Right cardiac atrium (tissue), 5 donors: ENCODE measurements at regions not wholly inside any gene's neighbourhood (a gene's known extent, or its start where the extent isn't known, plus 50 kb on each side); places are given as distances from the start of the nearest gene placed in this dataset.

Experiments
- ATAC-seq, 2 donors: fragments of 200-7000 bp; cut with Tn5 transposase; one replicate each; pipeline versions ENCODE4 v1.8.0 to v1.9.1; 2020; ENCODE audit warnings: moderate library complexity in 2 of 2, mild to moderate bottlenecking in 1 of 2
- DNase-seq, 3 donors: peaks; one replicate each; pipeline ENCODE4 v3.0.0-alpha.2; 2020
- H3K27ac ChIP-seq: one replicate; pipeline ENCODE4 v1.5.1; 2013; ENCODE audit warnings: mild to moderate bottlenecking, low read length, control low read depth, moderate library complexity
- H3K27me3 ChIP-seq: one replicate; pipeline ENCODE4 v1.6.1; 2013; ENCODE audit not compliant: control insufficient read depth, insufficient read depth
- H3K4me1 ChIP-seq: one replicate; pipeline ENCODE4 v1.6.1; 2013; ENCODE audit warnings: low read length; ENCODE audit not compliant: control insufficient read depth, insufficient read depth
- H3K4me3 ChIP-seq: one replicate; pipeline ENCODE4 v1.5.1; 2013; ENCODE audit warnings: low read length, control low read depth
- H3K9me3 ChIP-seq: one replicate; pipeline ENCODE4 v1.6.1; 2013; ENCODE audit warnings: low read length; ENCODE audit not compliant: control insufficient read depth
- WGBS: extraction: QIAGEN DNeasy Blood & Tissue Kit; methylation state at CpG from one replicate; pipeline ENCODE4 v1.1.7; 2013; 5-methylcytosine and 5-hydroxymethylcytosine counted together
- intact Hi-C, 4 donors: fragments of 100-400 bp; cut with DNase I; formaldehyde crosslinking; loops; one replicate each; pipeline versions ENCODE4 v1.11.0 to v1.14.0; 2022 to 2023
- donor health status: healthy with polysubstance abuse.
- donor health status: DM: no; HTN: yes; CAD: no.
- donor health status: DM: no; HTN: no; CAD: no.
- donor health status: DM: no; HTN: yes; CAD: no; lungs with severe emphysema.
- donor health status: DM: yes; HTN: yes; CAD: no.

DNA sequence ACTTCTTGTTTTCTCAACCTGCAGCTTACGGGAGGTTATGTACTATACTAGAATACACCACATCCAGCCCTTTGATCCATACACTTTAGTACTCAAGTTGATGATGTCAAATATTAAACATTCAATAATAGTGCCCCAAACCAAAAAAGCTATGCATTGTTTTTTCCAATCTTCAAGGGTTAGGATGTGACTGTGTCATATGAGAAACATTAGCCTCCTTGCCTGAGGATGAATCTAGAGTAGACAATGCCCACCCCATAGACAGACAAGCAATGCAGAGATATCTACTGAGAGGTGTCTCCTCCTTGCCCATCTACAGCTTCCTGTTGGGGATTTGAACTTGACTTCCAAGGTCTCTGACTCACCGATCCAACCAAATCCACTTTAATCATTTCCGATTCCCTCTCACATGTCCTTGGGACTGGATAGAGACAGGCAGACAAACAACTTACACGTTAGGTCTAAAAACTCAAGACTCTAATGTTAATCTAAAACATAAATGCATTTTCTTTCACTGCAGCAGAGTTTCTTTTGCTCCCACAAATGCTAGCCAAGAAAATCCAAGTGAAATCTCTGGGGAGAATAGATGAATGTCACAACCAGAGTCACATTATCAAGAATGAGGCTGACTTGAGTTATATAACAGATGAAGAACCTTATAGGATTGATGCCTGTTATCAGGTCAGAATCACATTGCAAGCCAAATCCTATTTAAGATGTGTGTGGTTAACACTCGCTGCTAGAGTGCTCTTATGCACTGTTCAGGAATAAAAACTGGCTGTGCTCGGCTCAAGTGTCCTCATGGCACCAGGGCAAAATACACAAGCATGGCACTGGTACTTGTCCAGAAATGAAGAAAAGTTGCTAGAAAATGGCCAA, 75.5 kb upstream of the TNFAIP3 start:
- intact Hi-C loops: loop anchor here in 1 of 4 donors (10.0 kb wide), 1 partner anchor 73 kb away; the partner anchor contains the start of gene TNFAIP3
- WGBS: 80% methylated on average over 6 of the region's 6 CpGs
- Histone ChIP-seq H3K27me3 (no peaks in the 10 kb centered on the region), H3K4me3 (no peak overlapping the region), H3K27ac (no peak overlapping the region), H3K9me3 (no peaks in the 10 kb centered on the region), H3K4me1 (peaks cover 9% of the 10 kb centered on the region)
- DNase-seq (no peak), ATAC-seq (no peak)

DNA sequence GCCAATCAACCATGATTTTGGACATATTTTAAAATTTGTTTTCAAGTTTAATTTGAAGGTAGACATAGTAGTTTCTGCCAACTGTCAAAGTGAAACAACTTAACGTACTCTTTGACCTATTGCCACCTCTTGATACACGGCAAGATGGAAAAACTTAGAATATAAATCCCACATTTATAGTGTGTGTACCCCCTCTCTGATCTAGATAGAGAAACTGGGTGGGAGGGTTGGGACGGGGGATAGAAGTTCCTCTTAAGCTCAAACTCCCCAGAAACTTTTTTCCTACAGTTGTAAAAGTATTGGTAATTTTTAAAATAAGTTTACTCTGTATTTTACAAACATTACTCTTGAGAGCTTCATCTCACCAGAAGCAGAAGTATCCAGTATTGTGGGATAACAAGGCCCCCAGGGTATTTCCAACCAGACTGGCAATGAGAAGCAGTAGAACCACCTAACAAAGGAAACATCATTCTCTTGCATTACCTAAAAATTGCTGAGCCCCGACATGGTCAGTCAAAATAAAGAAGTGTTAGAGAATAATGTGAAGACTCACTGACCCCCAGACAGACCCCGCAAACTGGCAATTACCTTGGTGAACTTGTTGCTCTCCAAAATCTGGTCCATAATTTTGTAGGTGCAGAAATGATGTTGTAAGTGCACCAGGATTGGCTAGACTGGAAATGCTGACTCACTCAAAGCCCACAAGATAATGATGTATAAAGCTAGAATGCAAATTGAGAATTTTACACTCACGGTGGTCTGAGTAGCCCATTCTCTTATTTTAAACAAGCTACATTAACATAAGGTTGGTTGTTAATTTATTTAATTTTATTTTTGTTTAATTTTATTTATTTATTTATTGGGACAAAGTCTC, 74.7 kb upstream of the TNFAIP3 start:
- DNase-seq (no peak), ATAC-seq (no peak)
- 87% methylated on average over 6 of the region's 6 CpGs for WGBS
- intact Hi-C loops: loop anchor here in 1 of 4 donors (10.0 kb wide), 1 partner anchor 72 kb away; the partner anchor contains the start of gene TNFAIP3
- H3K27me3 ChIP-seq: no peaks in the 10 kb centered on the region
- H3K4me3 ChIP-seq: no peak overlapping the region
- H3K9me3 ChIP-seq: no peaks in the 10 kb centered on the region
- H3K27ac ChIP-seq: no peak overlapping the region
- peaks cover 9% of the 10 kb centered on the region for H3K4me1 ChIP-seq

GRCh38 chr6:137793805-137794515, 73.1 kb upstream of the TNFAIP3 start:
- DNase-seq (no peak), ATAC-seq (no peak)
- H3K27ac ChIP-seq: no peak overlapping the region
- H3K4me1 ChIP-seq: peaks cover 9% of the 10 kb centered on the region
- WGBS: 85% methylated on average over 8 of the region's 8 CpGs
- no peak overlapping the region for H3K4me3 ChIP-seq
- H3K27me3 ChIP-seq: no peaks in the 10 kb centered on the region
- H3K9me3 ChIP-seq: no peaks in the 10 kb centered on the region
- intact Hi-C loops: loop anchor here in 1 of 4 donors (10.0 kb wide), 1 partner anchor 71 kb away; the partner anchor contains the start of gene TNFAIP3

GRCh38 chr6:137794516-137795201, 72.4 kb upstream of the TNFAIP3 start:
- H3K27ac ChIP-seq: no peak overlapping the region
- intact Hi-C loops: loop anchor here in 1 of 4 donors (10.0 kb wide), 1 partner anchor 70 kb away; the partner anchor contains the start of gene TNFAIP3
- DNase-seq (no peak), ATAC-seq (peak; percentile 9 to 25)
- 73% methylated on average over 4 of the region's 4 CpGs for WGBS
- no peaks in the 10 kb centered on the region for H3K27me3 ChIP-seq
- H3K4me1 ChIP-seq: peaks cover 9% of the 10 kb centered on the region
- H3K9me3 ChIP-seq: no peaks in the 10 kb centered on the region
- H3K4me3 ChIP-seq: no peak overlapping the region

- H3K4me1 ChIP-seq: peaks cover 5% of the 10 kb centered on the region
- intact Hi-C loops: loop anchor here in 1 of 4 donors (10.0 kb wide), 1 partner anchor 69 kb away; the partner anchor contains the start of gene TNFAIP3
- no peaks in the 10 kb centered on the region for H3K27me3 ChIP-seq
- no peak overlapping the region for H3K27ac ChIP-seq
- 95% methylated on average over 3 of the region's 3 CpGs for WGBS
- no peak overlapping the region for H3K4me3 ChIP-seq
- ATAC-seq (no peak), DNase-seq (no peak)
- H3K9me3 ChIP-seq: no peaks in the 10 kb centered on the region
These were observed 71.6 kb upstream of the TNFAIP3 start for GRCh38 chr6:137795501-137795900.

DNA sequence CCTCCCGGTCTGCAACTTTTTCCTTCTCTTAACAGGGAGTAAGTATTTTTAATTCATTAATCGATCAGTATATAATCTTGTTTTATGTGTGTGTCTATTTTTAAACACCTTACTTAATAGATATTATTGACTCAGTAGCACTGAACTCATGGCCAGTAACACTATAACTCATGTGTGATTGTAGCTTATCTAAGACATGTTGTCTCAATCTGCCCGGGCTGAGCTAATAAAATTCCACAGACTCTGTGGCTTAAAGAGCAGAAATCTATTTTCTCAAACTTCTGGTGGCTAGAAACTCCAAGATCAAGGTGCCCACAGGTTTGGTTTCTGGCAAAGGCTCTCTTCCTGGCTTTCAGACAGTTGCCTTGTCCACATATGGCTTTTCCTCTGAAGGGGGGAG, 68.8 kb upstream of the TNFAIP3 start:
- 72% methylated on average over 3 of the region's 3 CpGs for WGBS
- H3K27ac ChIP-seq: no peak overlapping the region
- H3K4me1 ChIP-seq: no peaks in the 10 kb centered on the region
- no peaks in the 10 kb centered on the region for H3K27me3 ChIP-seq
- DNase-seq (no peak), ATAC-seq (no peak)
- H3K4me3 ChIP-seq: no peak overlapping the region
- H3K9me3 ChIP-seq: no peaks in the 10 kb centered on the region
- intact Hi-C loops: loop anchor here in 1 of 4 donors (10.0 kb wide), 1 partner anchor 67 kb away; the partner anchor contains the start of gene TNFAIP3

DNA sequence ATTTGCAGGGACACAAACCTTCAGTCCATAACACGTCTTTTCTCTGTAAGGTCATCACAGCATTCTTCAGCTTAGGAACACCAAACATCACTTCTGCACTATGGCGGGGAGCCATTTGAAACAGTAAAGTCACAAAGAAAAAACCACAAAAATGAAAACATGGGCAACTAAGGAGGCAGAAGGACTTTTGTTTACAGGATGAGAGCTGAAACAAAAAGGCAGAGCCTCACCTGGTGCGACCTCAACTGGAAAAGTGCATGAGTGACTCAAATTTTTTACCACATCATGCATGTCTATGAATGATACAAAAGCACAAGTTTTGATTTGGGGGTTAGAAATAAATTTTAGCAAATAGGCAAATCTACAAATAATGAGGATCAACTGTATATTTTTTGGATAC, 68.2 kb upstream of the TNFAIP3 start:
- Histone ChIP-seq H3K4me3 (no peak overlapping the region), H3K4me1 (no peaks in the 10 kb centered on the region), H3K27me3 (no peaks in the 10 kb centered on the region), H3K27ac (no peak overlapping the region), H3K9me3 (no peaks in the 10 kb centered on the region)
- WGBS: 97% methylated on average over 3 of the region's 3 CpGs
- ATAC-seq (no peak), DNase-seq (no peak)
- intact Hi-C loops: loop anchor here in 1 of 4 donors (10.0 kb wide), 1 partner anchor 66 kb away; the partner anchor contains the start of gene TNFAIP3

DNA sequence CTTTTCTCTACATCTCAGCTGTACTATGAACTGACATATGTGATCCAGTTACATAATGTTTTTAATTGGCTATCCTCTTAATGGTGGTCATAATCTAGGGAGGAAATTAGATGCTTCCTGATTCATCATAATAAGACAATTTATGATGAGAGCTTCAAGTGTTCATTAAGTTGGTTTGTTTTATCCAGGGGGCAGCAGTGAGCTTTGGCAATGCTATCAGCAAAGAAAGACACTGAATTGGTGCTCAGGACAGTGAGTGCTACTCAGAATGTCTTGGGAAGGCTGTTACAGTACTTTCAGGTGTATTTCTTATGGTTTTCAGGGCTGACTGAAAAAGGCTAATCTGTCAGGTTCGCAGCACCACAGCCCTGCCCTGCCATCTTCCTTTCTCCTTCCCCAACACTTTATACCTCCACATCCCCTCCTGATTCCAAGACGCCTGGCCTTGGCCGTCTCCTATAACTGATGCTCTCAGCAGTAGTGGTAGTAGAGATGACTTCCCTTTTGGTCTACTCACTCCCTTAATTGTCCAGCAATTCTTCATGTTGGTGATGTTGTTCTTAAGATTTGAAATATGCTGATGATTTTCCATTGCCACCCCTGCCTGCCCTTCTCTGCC, 67.0 kb upstream of the TNFAIP3 start:
- WGBS: 93% methylated on average over 3 of the region's 3 CpGs
- H3K9me3 ChIP-seq: no peaks in the 10 kb centered on the region
- intact Hi-C loops: loop anchor here in 1 of 4 donors (10.0 kb wide), 1 partner anchor 65 kb away; the partner anchor contains the start of gene TNFAIP3
- H3K4me3 ChIP-seq: no peak overlapping the region
- no peaks in the 10 kb centered on the region for H3K27me3 ChIP-seq
- DNase-seq (no peak), ATAC-seq (peak; percentile 72 to 73)
- H3K4me1 ChIP-seq: peaks cover 2% of the 10 kb centered on the region
- no peak overlapping the region for H3K27ac ChIP-seq

GRCh38 chr6:137800762-137801161, 66.3 kb upstream of the TNFAIP3 start:
- no peaks in the 10 kb centered on the region for H3K27me3 ChIP-seq

More at GRCh38 chr6:137800762-137801161, 66.3 kb upstream of the TNFAIP3 start:
- H3K4me3 ChIP-seq: no peak overlapping the region
- peaks cover 3% of the 10 kb centered on the region for H3K4me1 ChIP-seq
- WGBS: 85% methylated on average over 2 of the region's 2 CpGs
- H3K27ac ChIP-seq: no peak overlapping the region
- H3K9me3 ChIP-seq: no peaks in the 10 kb centered on the region
- ATAC-seq (no peak), DNase-seq (no peak)
- intact Hi-C loops: no loop called here
